HEK293 (cell line): ENCODE measurements at regions not wholly inside any gene's neighbourhood (a gene's known extent, or its start where the extent isn't known, plus 50 kb on each side); places are given as distances from the start of the nearest gene placed in this dataset.

Source experiments
- GLIS1 ChIP-seq: fragments of 450-650 bp; formaldehyde crosslinking; IDR thresholded peaks from 2 replicates; pipeline ENCODE4 v1.5.1; 2016; ENCODE audit warnings: missing biosample characterization, missing genetic modification characterization
- PBX3 ChIP-seq: sonication (generic); formaldehyde crosslinking; IDR thresholded peaks from 2 replicates; pipeline ENCODE4 v1.8.1; 2022; ENCODE audit warnings: mild to moderate bottlenecking, moderate library complexity, missing genetic modification reagents
- ZNF16 ChIP-seq: fragments of 450-650 bp; formaldehyde crosslinking; IDR thresholded peaks from 2 replicates; pipeline ENCODE4 v1.5.1; 2016; ENCODE audit warnings: low read depth, missing biosample characterization, missing genetic modification characterization
- ZNF19 ChIP-seq: fragments of 450-650 bp; formaldehyde crosslinking; IDR thresholded peaks from 2 replicates; pipeline ENCODE4; 2016; ENCODE audit warnings: missing biosample characterization, missing genetic modification characterization, low read depth
- ZNF266 ChIP-seq: fragments of 450-650 bp; formaldehyde crosslinking; IDR thresholded peaks from 2 replicates; pipeline ENCODE4 v1.5.1; 2016; ENCODE audit warnings: missing biosample characterization, missing genetic modification characterization, low read depth
- ZNF274 ChIP-seq, 2 experiments: fragments of 200-500 bp in 1 of 2; fragments of 450-650 bp in 1 of 2; sonication (Bioruptor generic) in 1 of 2; formaldehyde crosslinking in 1 of 2; IDR thresholded peaks; 2 replicates each; pipeline versions ENCODE4 v1.5.1 to v1.6.1; 2014 to 2016; ENCODE audit warnings: borderline replicate concordance in 1 of 2, inconsistent platforms in 1 of 2, low read length in 1 of 2, missing biosample characterization in 1 of 2, missing genetic modification characterization in 1 of 2
- ZNF354C ChIP-seq: fragments of 450-650 bp; formaldehyde crosslinking; IDR thresholded peaks from 2 replicates; pipeline ENCODE4 v1.5.1; 2016; ENCODE audit warnings: missing biosample characterization, missing genetic modification characterization, low read depth, borderline replicate concordance
- ZNF513 ChIP-seq: fragments of 450-650 bp; IDR thresholded peaks from 2 replicates; pipeline ENCODE4 v1.5.1; 2018; ENCODE audit warnings: missing biosample characterization, missing genetic modification characterization
- ZNF549 ChIP-seq: fragments of 450-650 bp; IDR thresholded peaks from 2 replicates; pipeline ENCODE4 v1.5.1; 2018; ENCODE audit warnings: missing biosample characterization, missing genetic modification characterization, mild to moderate bottlenecking, inconsistent platforms, moderate library complexity
- ZNF660 ChIP-seq: fragments of 450-650 bp; IDR thresholded peaks from 2 replicates; pipeline ENCODE4 v1.5.1; 2018; ENCODE audit warnings: missing biosample characterization, mild to moderate bottlenecking, missing genetic modification characterization
- ZNF785 ChIP-seq: fragments of 450-650 bp; formaldehyde crosslinking; IDR thresholded peaks from 2 replicates; pipeline ENCODE4 v1.5.1; 2016; ENCODE audit warnings: missing biosample characterization, missing genetic modification characterization
- TF ChIP-seq, protein P1 (sequence below): fragments of 450-650 bp; formaldehyde crosslinking; IDR thresholded peaks from 2 replicates; pipeline ENCODE4 v1.5.1; 2016; ENCODE audit warnings: missing biosample characterization, missing genetic modification characterization
- TF ChIP-seq, protein P2 (sequence below): fragments of 450-650 bp; formaldehyde crosslinking; IDR thresholded peaks from 2 replicates; pipeline ENCODE4 v1.5.1; 2016; ENCODE audit warnings: missing biosample characterization, missing genetic modification characterization

DNA sequence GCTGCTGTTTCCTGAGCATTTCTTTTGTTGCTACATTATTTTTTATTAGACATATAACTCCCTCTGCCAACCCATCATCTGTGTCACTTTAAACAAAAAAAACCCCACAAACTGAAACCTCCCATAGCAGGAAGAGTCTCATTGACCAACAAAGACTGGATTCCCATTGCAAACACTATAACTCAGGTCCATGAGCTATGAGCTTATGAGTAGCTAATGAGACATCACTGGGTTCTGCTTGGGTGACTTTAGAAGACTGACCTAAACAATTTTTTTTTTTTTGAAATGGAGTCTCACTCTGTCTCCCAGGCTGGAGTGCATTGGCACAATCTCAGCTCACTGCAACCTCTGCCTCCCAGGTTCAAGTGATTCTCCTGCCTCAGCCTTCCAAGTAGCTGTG is 212.8 kb downstream of the LTN1 start:
- TF ChIP-seq, protein P1, sequence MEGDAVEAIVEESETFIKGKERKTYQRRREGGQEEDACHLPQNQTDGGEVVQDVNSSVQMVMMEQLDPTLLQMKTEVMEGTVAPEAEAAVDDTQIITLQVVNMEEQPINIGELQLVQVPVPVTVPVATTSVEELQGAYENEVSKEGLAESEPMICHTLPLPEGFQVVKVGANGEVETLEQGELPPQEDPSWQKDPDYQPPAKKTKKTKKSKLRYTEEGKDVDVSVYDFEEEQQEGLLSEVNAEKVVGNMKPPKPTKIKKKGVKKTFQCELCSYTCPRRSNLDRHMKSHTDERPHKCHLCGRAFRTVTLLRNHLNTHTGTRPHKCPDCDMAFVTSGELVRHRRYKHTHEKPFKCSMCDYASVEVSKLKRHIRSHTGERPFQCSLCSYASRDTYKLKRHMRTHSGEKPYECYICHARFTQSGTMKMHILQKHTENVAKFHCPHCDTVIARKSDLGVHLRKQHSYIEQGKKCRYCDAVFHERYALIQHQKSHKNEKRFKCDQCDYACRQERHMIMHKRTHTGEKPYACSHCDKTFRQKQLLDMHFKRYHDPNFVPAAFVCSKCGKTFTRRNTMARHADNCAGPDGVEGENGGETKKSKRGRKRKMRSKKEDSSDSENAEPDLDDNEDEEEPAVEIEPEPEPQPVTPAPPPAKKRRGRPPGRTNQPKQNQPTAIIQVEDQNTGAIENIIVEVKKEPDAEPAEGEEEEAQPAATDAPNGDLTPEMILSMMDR (tag by site-specific recombination), result no peak
- TF ChIP-seq ZNF785 (tag by site-specific recombination) (no peak), ZNF354C (tag by site-specific recombination) (no peak), ZNF266 (tag by site-specific recombination) (no peak), ZNF19 (no peak), PBX3 (no peak), ZNF16 (tag by site-specific recombination) (no peak), ZNF513 (tag by site-specific recombination) (no peak), ZNF660 (tag by site-specific recombination) (no peak), ZNF274 (IDR thresholded peaks at IDR 0.05; ENCODE audit: low read length) (no peak), ZNF274 (tag by site-specific recombination; IDR thresholded peaks at IDR 0.05; ENCODE audit: borderline replicate concordance) (no peak), ZNF549 (tag by site-specific recombination) (no peak), GLIS1 (tag by site-specific recombination) (no peak)
- TF ChIP-seq, protein P2, sequence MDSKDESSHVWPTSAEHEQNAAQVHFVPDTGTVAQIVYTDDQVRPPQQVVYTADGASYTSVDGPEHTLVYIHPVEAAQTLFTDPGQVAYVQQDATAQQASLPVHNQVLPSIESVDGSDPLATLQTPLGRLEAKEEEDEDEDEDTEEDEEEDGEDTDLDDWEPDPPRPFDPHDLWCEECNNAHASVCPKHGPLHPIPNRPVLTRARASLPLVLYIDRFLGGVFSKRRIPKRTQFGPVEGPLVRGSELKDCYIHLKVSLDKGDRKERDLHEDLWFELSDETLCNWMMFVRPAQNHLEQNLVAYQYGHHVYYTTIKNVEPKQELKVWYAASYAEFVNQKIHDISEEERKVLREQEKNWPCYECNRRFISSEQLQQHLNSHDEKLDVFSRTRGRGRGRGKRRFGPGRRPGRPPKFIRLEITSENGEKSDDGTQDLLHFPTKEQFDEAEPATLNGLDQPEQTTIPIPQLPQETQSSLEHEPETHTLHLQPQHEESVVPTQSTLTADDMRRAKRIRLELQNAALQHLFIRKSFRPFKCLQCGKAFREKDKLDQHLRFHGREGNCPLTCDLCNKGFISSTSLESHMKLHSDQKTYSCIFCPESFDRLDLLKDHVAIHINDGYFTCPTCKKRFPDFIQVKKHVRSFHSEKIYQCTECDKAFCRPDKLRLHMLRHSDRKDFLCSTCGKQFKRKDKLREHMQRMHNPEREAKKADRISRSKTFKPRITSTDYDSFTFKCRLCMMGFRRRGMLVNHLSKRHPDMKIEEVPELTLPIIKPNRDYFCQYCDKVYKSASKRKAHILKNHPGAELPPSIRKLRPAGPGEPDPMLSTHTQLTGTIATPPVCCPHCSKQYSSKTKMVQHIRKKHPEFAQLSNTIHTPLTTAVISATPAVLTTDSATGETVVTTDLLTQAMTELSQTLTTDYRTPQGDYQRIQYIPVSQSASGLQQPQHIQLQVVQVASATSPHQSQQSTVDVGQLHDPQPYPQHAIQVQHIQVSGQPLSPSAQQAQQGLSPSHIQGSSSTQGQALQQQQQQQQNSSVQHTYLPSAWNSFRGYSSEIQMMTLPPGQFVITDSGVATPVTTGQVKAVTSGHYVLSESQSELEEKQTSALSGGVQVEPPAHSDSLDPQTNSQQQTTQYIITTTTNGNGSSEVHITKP, result no peak
